ENCODE measurements at regions not wholly inside any gene's neighbourhood (a gene's known extent, or its start where the extent isn't known, plus 50 kb on each side); places are given as distances from the start of the nearest gene placed in this dataset.

DNA sequence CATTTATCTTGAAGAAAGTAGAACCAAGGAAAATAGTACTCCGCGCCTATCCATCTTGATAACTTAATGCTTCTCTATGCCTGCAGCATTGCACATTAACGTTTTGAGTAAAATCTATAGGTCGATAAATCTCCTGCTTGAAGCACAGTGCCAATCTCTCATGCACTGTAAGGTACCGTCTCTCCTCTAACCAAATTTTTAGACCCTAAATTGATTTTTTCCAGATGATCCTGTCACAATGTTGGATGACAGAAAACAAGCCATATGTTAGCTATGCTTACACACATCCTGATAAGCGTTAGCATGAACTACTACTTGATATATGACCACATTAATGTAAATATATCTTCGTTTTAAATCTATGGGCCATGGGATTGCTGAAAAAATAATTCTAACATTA is 723.8 kb upstream of the CDH6 start:
- TF ChIP-seq, protein P1, sequence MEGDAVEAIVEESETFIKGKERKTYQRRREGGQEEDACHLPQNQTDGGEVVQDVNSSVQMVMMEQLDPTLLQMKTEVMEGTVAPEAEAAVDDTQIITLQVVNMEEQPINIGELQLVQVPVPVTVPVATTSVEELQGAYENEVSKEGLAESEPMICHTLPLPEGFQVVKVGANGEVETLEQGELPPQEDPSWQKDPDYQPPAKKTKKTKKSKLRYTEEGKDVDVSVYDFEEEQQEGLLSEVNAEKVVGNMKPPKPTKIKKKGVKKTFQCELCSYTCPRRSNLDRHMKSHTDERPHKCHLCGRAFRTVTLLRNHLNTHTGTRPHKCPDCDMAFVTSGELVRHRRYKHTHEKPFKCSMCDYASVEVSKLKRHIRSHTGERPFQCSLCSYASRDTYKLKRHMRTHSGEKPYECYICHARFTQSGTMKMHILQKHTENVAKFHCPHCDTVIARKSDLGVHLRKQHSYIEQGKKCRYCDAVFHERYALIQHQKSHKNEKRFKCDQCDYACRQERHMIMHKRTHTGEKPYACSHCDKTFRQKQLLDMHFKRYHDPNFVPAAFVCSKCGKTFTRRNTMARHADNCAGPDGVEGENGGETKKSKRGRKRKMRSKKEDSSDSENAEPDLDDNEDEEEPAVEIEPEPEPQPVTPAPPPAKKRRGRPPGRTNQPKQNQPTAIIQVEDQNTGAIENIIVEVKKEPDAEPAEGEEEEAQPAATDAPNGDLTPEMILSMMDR (IDR thresholded peaks at IDR 0.05; ENCODE audit: low read depth, low read length), result no peak
- TF ChIP-seq EZH2phosphoT487 (IDR thresholded peaks at IDR 0.05; ENCODE audit: low read depth), result no peak

All from OCI-LY3 (cell line).